HPDE6-E6E7 (cell line): ENCODE measurements at regions not wholly inside any gene's neighbourhood (a gene's known extent, or its start where the extent isn't known, plus 50 kb on each side); places are given as distances from the start of the nearest gene placed in this dataset.

Source experiments
- DNase-seq: peaks from one replicate; pipeline ENCODE4 v3.0.0; 2011; ENCODE audit warnings: missing footprints; ENCODE audit errors: extremely low spot score

- no peak for DNase-seq
Observed at GRCh38 chr10:28959850-28960501, 282.7 kb downstream of the BAMBI start.

GRCh38 chr10:28962768-28963167 is 285.4 kb downstream of the BAMBI start:
- DNase-seq = no peak

- DNase-seq = no peak
Observed at GRCh38 chr10:28963539-28964221, 286.4 kb downstream of the BAMBI start.

- DNase-seq = no peak
Observed at GRCh38 chr10:28965937-28966336, 288.6 kb downstream of the BAMBI start.

DNA sequence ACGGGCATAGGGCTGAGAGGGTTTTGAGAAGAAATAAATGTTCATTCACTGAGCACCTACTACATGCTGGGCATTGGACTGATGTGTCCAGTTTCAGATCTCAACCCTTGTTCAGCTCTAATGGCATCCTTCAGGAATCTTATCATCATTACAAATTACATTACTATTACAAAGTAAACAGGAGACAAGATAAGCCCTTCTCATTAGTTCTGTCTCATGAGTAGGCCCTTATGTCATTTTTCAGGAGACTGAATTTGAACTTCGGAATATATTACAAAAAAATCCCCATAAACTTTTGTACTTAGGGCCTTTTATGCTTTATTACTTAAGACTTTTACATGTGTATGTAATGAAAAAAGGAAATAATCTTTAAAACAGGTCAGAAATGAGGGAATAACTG is 289.7 kb downstream of the BAMBI start:
- no peak for DNase-seq

- no peak for DNase-seq
Observed at GRCh38 chr10:28969413-28969812, 292.1 kb downstream of the BAMBI start.

- no peak for DNase-seq
Observed at GRCh38 chr10:28970231-28970630, 292.9 kb downstream of the BAMBI start.

DNA sequence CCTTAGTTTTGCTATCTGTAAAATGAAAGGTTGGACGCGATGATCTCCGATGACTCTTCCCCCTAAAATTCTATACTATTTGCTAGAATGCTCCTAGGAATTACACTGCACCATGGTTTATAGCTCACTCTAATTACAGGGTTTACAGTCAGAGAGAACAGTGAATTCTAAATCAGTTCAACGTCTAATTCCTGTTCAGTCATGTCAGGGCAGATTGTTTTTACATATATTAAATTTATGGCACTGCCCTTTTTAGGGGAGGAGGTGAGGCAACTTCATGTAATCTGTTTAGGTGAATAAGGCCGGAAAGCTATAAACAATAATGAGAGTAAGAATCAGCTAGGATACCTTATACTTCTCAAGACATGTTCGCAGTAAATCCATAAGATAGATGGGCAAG is 293.9 kb downstream of the BAMBI start:
- DNase-seq = no peak

- no peak for DNase-seq
Observed at GRCh38 chr10:28971764-28972163, 294.4 kb downstream of the BAMBI start.

GRCh38 chr10:28973309-28973972 is 296.1 kb downstream of the BAMBI start:
- DNase-seq = no peak

DNA sequence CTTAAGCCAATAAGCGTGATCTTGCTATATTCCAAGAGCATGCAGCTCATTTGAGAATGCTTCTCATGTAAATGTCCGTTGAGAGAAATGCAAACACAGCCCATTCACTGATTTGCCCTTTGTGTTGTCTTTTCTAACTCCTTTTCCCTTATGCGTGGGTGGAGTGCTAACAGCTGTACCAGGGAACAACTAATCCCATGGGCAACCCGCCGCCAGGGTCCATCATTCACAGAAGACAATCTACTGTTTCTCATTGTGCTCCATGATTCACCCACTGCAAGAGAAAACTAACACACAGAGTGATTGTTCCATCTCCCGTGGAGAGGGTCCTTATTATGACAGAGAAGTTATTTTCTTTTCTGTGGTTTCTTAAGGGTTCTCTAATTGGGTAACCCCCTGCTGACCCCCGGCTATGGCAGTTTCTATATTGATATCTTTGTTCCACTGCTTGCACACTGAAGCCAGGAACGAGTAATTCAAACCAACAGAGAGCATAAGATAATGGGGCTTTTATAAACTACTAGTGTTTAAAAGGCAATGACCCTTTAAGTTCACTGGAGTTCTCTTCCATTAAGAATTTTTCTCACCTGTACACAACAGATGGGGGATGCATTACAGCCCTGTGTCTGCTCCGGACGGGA is 298.7 kb downstream of the BAMBI start:
- DNase-seq = no peak

GRCh38 chr10:28977518-28977917 is 300.2 kb downstream of the BAMBI start:
- DNase-seq = no peak

- no peak for DNase-seq
Observed at GRCh38 chr10:28980264-28980663, 302.9 kb downstream of the BAMBI start.

DNA sequence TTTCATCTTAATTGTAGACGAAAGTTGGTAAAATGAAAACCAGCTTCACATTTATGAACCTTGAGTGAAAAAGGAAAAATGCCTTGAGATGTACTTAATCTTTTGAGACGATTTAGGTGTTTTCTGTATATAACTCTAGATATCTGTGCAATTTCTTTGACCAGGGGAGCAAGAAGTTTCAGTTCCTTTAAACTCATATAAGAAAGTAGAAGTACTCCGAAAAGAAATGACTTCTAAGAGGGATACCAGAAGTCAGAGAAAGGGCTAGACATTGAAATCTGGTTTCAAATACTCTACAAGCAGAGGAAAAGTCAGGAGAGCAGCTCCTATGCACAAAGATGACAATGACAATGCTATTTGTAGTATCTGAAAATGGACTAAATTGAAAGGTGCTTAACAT is 303.7 kb downstream of the BAMBI start:
- no peak for DNase-seq

GRCh38 chr10:28982974-28983373 is 305.7 kb downstream of the BAMBI start:
- no peak for DNase-seq

- DNase-seq = no peak
Observed at GRCh38 chr10:28983799-28984198, 305.1 kb upstream of the LYZL1 start.

- DNase-seq = no peak
Observed at GRCh38 chr10:28984431-28984830, 304.4 kb upstream of the LYZL1 start.

DNA sequence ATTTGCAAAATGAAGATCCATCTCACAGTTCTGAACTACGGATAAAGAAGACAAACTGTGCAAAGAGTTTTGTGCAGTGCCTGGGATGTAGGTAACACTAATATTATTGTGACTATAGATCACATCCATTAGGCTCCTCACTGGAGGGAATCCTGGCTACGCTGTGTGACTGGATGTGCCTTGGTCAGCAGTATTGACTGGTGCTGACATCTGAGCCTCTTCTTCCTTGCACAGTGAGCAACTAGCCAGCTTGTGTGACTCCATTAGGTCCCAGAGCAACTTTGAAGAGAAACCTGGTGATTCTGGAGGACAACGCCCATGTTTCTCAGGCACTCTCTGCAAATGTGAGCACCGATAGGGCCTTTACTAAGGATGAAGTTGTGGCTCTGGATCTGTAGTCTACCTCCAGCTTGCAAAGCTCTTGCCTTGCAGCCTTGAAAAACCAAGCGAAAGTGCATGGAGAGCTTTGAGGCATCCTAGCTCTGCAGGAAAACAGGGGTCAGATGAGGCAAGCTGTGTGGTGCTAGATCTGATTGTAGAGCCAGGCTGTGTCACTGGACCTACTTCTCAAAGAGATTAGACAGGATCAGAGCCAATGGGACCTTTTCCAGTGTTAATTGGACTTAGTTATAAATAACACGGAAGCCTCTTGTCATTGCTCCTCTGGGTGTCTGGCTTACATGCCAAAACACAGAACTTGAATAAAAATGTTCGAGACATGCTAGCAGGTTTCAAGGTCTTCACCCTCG is 303.6 kb upstream of the LYZL1 start:
- no peak for DNase-seq

- no peak for DNase-seq
Observed at GRCh38 chr10:28986117-28986792, 302.6 kb upstream of the LYZL1 start.

GRCh38 chr10:28986856-28987255 is 302.0 kb upstream of the LYZL1 start:
- no peak for DNase-seq

DNA sequence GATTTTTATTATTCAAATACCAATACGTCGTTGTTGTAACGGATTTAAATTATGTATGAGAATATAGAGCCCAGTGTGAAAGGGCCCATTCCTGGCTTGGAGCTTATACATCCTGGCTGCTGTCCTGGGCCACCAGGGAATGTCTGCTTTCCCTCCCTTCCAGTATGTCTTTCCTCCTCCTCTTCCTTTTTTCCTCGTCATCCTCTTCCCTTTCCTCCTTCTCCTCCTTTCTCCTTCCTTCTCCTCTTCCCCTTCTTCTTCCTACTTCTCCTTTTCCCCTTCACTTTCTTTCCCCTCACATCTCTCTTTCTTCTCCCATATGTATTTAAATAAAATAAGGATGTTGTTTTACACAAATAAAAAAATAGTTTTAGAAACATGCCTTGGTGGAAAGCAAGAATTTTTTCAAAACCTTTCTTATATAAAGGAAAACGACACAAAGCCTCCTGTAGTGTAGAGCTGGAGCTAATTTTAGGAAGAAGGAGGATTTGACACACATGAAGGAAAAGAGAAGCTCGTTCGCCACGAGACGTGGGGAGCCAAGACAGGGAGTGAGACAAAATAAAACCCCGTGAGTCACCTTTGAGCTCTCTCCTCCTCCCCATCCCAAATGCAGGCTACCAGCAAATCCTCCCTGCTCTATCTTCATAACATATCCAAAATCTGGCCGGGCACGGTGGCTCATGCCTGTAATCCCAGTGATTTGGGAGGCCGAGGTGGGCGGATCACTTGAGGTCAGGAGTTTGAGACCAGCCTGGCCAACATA is 301.1 kb upstream of the LYZL1 start:
- DNase-seq = no peak
